NCI-H774 (cell line): ENCODE measurements at regions not wholly inside any gene's neighbourhood (a gene's known extent, or its start where the extent isn't known, plus 50 kb on each side); places are given as distances from the start of the nearest gene placed in this dataset.
"Not testable (repeated sequence)": the region's sequence is repeated elsewhere in the genome, so short reads cannot be mapped to it uniquely, and the experiment has no call there.

Experiments used
- DNase-seq: peaks from one replicate; lab custom pipeline; 2025; lab: John Stamatoyannopoulos, UW

DNA sequence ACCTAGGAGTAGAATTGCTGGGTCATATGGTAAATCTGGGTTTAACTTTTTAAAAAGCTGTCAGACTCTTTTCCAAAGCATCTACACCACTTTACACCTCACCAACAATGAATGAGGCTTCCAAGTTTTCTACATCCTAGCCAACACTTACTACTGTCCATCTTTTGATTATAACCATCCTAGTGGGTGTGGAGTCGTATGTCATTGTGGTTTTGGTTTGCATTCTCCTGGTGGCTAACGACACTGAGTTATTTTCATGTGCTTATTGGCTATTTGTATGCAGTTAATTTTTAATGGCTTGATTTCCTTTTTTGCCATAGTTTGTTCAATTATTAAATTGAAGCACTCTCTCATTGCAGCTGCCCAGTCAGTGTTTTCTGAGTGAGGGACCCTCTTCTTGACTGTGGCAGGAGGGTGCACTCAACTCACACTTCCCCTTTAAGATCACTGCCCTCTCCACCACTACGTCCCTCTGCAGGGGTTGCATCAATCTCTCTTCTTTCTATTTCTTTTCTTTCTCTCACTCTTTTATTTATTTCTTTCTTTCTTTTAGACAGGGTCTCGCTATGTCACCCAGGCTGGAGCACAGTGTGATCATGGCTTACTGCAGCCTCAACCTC is 182.3 kb downstream of the C9orf152 start:
- no peak for DNase-seq

- DNase-seq: peak; percentile 26
Observed at GRCh38 chr9:110027671-110028081, 180.3 kb downstream of the C9orf152 start.

DNA sequence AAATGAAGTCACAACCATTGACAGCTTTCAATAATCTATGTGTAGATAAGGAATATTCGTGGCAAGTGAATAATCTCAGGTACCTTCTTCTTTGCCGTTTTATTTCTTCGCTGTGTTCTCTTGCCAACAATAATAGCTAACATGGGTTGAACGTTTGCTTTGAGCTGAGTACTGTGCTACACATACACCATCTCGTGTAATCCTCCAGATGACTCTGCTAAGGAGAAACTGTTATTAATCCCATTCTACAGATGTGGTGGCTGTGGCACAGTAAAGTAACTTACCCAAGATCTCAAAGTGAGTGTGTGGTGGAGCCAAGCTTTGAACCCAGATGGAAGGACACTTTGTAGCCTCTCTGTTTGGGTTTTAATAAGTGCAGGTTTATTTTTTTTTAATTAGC is 179.7 kb downstream of the C9orf152 start:
- no peak for DNase-seq

DNA sequence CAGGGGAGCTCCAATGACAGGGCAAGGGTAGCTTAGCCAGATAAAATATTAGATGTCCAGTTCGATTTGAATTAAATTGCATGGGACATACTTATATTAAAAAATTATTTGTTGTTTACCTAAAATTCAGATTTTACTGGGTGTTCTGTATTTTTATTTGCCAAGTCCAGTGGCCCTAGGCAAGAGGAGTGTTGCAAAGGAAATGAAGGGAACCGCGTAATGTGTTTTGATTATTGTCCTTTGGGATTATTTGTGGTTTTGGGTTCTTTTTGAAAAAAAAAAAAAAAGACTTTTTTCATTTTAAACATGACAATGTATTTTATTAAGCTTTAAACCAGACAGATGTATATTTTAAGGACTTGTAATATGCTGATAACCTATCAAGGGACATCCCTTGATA is 179.3 kb downstream of the C9orf152 start:
- no peak for DNase-seq

GRCh38 chr9:110029429-110029955 is 178.5 kb downstream of the C9orf152 start:
- no peak for DNase-seq

DNA sequence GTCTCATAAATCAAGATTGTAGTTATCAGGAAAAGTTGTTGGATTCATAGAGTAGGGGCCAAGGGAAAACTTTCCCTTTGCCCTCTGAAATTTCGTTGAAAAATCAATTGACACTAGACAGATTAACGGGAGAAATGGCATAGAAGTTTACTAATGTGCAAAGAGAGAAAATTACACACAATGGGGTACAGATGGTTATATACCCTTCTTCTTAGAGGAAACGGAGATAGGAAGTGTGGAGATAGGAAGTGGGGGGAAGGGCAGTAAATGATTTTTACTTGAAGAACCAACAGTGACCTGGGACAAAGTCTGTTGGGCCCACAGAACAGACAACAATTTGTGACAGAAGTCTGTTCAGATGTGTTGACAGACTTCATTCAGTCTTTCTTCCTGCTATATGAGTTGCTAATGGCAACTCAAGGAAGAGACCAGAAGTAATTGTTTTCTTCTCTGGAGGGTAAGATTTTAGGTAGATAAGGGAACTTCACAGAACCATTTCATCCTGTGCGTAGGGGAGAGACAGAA is 177.9 kb downstream of the C9orf152 start:
- DNase-seq: no peak

GRCh38 chr9:110030632-110031031 is 177.3 kb downstream of the C9orf152 start:
- no peak for DNase-seq

- DNase-seq: no peak
Observed at GRCh38 chr9:110031511-110032173, 176.3 kb downstream of the C9orf152 start.

DNA sequence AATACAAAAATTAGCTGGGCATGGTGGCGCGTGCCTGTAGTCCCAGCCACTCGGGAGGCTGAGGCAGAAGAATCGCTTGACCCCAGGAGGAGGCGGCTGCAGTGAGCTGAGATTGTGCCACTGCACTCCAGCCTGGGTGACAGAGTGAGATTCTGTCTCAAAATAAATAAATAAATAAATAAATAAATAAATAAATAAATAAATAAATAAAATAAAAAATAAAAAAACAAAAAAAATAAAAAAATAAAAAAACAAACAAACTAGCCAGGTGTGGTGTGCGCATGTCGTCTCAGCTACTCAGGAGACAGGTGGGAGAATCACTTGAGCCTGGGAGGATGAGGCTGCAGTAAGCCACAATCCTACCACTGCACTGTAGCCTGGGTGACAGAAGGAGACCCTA is 175.4 kb downstream of the C9orf152 start:
- not testable (repeated sequence) for DNase-seq

GRCh38 chr9:110033869-110034268 is 174.1 kb downstream of the C9orf152 start:
- DNase-seq: no peak

DNA sequence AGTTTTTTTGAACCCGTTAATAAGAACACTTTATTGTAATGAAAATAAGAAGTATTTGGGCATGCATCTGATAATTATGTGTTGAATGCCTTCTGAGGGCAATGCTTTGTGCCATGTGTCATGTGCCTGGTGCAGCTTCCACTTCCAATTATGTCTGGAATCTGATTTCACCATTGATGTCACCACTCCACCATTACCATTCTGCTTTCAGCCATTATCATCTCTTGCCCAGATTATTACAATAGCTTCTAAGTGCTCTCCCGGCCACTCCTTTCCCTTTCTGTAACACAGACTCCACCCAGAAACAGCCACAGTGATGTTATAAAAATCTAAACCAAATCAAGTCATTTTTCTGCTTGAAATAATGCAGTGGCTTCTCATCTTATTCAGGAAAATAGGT is 171.7 kb downstream of the C9orf152 start:
- no peak for DNase-seq

DNA sequence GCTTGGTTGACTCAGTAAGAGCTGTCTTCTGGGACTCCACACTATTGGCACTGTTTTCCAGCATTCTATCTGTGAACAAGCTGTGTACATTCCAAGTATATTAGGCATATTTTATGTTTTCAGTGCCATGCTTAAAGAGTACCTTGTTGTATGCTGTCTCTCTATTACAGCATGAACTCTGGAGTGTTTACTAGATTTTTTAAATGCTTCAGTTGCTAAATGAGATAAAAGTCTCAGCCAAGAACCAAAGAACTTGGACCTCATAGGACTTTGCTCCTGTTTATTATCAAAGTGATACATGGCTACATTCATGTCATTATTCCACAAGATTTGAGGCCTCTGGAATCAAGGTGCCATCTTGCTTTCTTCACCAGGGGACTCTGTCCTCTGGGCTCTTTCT is 167.2 kb downstream of the C9orf152 start:
- no peak for DNase-seq

- DNase-seq: no peak
Observed at GRCh38 chr9:110041452-110041851, 166.5 kb downstream of the C9orf152 start.

DNA sequence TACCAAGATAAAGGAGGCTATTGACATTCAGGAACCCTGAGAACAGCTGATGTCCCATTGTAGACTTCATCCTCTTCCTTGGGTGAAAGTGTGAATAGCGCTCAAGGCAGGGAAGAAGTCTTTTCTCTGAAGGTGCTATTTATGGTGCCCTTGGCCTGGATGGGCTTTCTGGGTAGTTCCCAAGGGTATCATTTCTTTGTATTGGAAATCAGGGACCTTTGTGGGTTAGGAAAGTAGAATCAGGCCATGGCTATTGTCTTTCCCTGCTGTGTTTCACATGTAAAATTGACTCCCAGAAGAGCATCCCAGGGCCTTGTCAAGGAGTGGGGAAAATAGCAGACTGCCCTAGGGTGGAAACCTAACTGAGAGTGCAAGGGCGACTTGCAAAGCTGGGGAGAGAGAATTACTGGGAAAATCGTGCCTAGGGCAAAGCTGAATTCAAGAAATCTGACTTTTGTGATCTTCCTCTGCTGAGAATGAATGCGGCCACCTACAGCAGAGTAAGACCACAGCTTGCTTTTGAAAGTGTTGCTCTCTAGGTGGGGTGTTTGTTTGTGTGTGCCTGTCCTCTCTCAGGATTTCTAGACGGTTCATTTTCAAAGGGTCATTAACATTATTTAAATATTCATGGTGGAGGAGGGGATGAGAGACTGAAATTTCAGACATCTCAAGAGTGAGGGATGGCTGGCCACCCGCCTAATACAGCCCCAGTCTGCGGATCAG is 160.6 kb downstream of the C9orf152 start:
- no peak for DNase-seq

DNA sequence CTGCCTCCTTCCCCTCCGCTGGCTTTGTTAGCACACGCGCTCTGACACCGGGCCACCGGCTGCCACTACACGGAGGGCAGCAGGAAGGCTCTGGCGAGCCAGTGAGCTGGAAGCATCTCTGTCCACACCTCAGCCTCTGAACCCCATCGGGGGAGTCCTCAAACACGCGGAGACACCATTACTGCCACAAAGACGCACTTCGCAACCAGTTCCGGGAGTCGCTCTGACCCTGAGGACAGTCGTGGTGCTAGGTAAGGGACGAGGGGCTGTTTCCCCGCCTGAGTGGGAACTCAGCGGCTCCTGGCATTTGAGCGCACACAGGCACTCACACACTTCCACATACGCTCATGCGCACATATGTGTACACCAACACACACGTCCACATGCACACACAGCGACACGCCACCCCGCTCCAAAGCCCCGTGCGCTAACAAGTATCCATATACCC is 160.0 kb downstream of the C9orf152 start:
- DNase-seq: no peak

GRCh38 chr9:110048403-110048975 is 159.5 kb downstream of the C9orf152 start:
- peak; percentile 42 for DNase-seq

DNA sequence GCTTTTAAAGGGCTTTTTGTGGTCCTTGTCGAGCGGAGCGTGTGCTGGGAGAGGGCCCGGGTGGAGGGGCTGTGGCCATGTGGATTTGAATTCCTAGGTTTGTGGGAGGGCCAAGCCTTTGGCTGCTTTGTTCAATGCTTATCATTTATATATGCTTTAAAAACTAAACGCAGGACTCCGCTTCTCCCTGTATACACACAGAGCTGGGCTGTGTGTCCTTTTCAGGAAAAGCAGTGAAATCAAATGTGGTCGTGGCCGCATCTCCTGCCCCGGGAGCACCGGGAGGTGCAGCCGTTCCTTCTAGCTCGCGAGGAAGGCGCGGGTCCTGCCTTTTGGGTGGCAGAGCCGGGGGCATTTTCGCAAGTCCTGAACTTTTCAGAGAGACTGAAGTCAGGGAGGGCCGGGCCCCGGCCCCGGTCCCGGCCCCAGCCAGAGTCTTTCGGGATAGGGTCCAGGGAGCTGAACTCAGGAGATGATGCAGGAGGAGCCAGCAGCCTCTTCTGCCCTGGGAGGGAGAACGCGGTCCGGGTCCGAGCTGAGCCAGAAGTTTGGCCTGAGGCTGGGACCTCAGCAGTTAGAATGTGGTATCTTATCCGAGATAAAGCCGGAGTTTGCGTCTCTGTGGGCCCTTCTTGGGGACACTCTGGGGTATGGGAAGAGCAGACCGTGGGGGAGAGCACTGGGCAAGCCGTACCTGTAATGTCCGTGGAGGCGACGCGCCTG is 158.8 kb downstream of the C9orf152 start:
- DNase-seq: no peak

- DNase-seq: no peak
Observed at GRCh38 chr9:110049699-110050450, 158.1 kb downstream of the C9orf152 start.

DNA sequence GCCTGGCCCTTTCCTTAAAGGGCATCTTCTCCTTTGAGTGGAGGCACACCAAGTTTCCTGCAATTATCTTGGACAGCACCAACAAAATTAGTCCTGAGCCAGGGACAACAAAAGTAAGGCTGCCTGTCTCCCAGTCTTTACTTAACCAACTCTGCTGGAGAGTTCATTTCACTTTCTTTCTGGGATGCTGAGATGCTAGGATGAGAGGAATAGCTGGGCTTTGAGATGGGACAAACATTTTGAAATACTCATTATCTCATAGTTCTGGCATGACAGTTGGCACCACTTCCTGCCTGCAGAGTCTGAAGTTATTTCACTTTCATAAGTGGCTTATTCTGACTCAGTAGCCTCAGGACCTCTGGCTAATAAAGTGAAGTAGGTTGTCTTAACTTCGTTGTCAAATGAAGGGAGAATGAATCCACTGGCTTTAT is 157.0 kb downstream of the C9orf152 start:
- no peak for DNase-seq

- DNase-seq: no peak
Observed at GRCh38 chr9:110056062-110056461, 151.9 kb downstream of the C9orf152 start.
